Neural cell (in vitro differentiated cells): ENCODE measurements at regions not wholly inside any gene's neighbourhood (a gene's known extent, or its start where the extent isn't known, plus 50 kb on each side); places are given as distances from the start of the nearest gene placed in this dataset.
"Not testable (repeated sequence)": the region's sequence is repeated elsewhere in the genome, so short reads cannot be mapped to it uniquely, and the experiment has no call there.

ENCODE experiments used
- H2AFZ ChIP-seq: fragments of 200-600, 300-800 bp; sonication (generic), shearing (Covaris generic); 2 replicates; pipeline ENCODE4 v1.6.0; 2014; ENCODE audit warnings: low read depth, mild to moderate bottlenecking, antibody characterized with exemption, low read length, moderate library complexity
- H3F3A ChIP-seq: fragments of 200-600 bp; shearing (Covaris generic); 2 replicates; pipeline ENCODE4 v1.6.1; 2016; ENCODE audit warnings: mild to moderate bottlenecking, moderate library complexity, mixed read lengths, antibody characterized with exemption, low read length; ENCODE audit not compliant: insufficient read depth, poor library complexity, severe bottlenecking
- H3K27ac ChIP-seq: fragments of 200-600, 300-800 bp; sonication (generic), shearing (Covaris generic); 2 replicates; pipeline ENCODE4 v1.5.1; 2014; ENCODE audit warnings: mild to moderate bottlenecking, low read length, moderate library complexity
- H3K27me3 ChIP-seq: fragments of 300-800, 200-600 bp; sonication (generic), shearing (Covaris generic); 2 replicates; pipeline ENCODE4 v1.6.0; 2014; ENCODE audit warnings: mild to moderate bottlenecking, low read depth, low read length, moderate library complexity; ENCODE audit not compliant: insufficient read depth
- H3K36me3 ChIP-seq: fragments of 300-800, 200-600 bp; sonication (generic), shearing (Covaris generic); 2 replicates; pipeline ENCODE4 v1.5.1; 2014; ENCODE audit warnings: mild to moderate bottlenecking, antibody characterized with exemption, low read length, moderate library complexity; ENCODE audit not compliant: insufficient read depth
- H3K4me2 ChIP-seq: fragments of 300-800, 200-600 bp; sonication (generic), shearing (Covaris generic); 2 replicates; pipeline ENCODE4 v1.6.0; 2014; ENCODE audit warnings: mild to moderate bottlenecking, low read length
- H3K4me3 ChIP-seq: fragments of 300-800, 200-600 bp; sonication (generic), shearing (Covaris generic); 2 replicates; pipeline ENCODE4 v1.5.1; 2014; ENCODE audit warnings: mild to moderate bottlenecking, low read length, moderate library complexity
- H3K79me2 ChIP-seq: fragments of 200-600 bp; shearing (Covaris generic); replicated peaks from 2 replicates; pipeline ENCODE4 v1.6.0; 2014; ENCODE audit warnings: mild to moderate bottlenecking, low read length, moderate library complexity; ENCODE audit not compliant: insufficient read depth
- H3K9ac ChIP-seq: fragments of 300-800, 200-600 bp; sonication (generic), shearing (Covaris generic); 2 replicates; pipeline ENCODE4 v1.6.1; 2016; ENCODE audit warnings: mild to moderate bottlenecking, low read length, mixed read lengths
- H3K9me2 ChIP-seq: fragments of 200-600 bp; shearing (Covaris generic); 2 replicates; pipeline ENCODE4 v1.6.1; 2016; ENCODE audit warnings: mild to moderate bottlenecking, low read length, mixed read lengths; ENCODE audit not compliant: insufficient read depth
- H3K9me3 ChIP-seq: fragments of 200-600, 300-800 bp; sonication (generic), shearing (Covaris generic); 2 replicates; pipeline ENCODE4 v1.6.1; 2016; ENCODE audit warnings: mild to moderate bottlenecking, mixed run types, low read length, moderate library complexity, mixed read lengths
- H4K20me1 ChIP-seq: fragments of 200-600 bp; shearing (Covaris generic); 2 replicates; pipeline ENCODE4 v1.6.1; 2016; ENCODE audit warnings: mild to moderate bottlenecking, mixed run types; ENCODE audit not compliant: insufficient read depth
- EP300 ChIP-seq: fragments of 450-650 bp; conservative IDR thresholded peaks from 2 replicates; pipeline ENCODE4 v1.6.1; 2014; ENCODE audit warnings: antibody characterized with exemption, mild to moderate bottlenecking, moderate library complexity; ENCODE audit not compliant: poor library complexity, severe bottlenecking
- EZH2 ChIP-seq: fragments of 200-600, 300-800 bp; shearing (Covaris generic), sonication (generic); IDR thresholded peaks from 2 replicates; pipeline ENCODE4 v1.6.1; 2014; ENCODE audit warnings: antibody characterized with exemption, low read length, borderline replicate concordance, mild to moderate bottlenecking; ENCODE audit not compliant: insufficient read depth, poor library complexity, severe bottlenecking
- MXI1 ChIP-seq: fragments of 450-650 bp; conservative IDR thresholded peaks from 2 replicates; pipeline ENCODE4 v1.6.1; 2014; ENCODE audit warnings: antibody characterized with exemption, mild to moderate bottlenecking; ENCODE audit not compliant: poor library complexity, severe bottlenecking
- POLR2AphosphoS5 ChIP-seq: IDR thresholded peaks from 2 replicates; pipeline ENCODE4 v1.6.1; 2012
- RAD21 ChIP-seq: fragments of 450-650 bp; conservative IDR thresholded peaks from 2 replicates; pipeline ENCODE4 v1.6.1; 2014; ENCODE audit warnings: antibody characterized with exemption, mild to moderate bottlenecking, moderate library complexity
- REST ChIP-seq: IDR thresholded peaks from 2 replicates; pipeline ENCODE4 v1.6.1; 2012; ENCODE audit warnings: borderline replicate concordance
- SMC3 ChIP-seq: fragments of 450-650 bp; conservative IDR thresholded peaks from 2 replicates; pipeline ENCODE4 v1.6.1; 2014; ENCODE audit warnings: antibody characterized with exemption, mild to moderate bottlenecking, moderate library complexity; ENCODE audit not compliant: poor library complexity
- TAF1 ChIP-seq: IDR thresholded peaks from 2 replicates; pipeline ENCODE4 v1.6.1; 2012; ENCODE audit warnings: low read depth
- TF ChIP-seq, protein P1 (sequence below): fragments of 450-650 bp; IDR thresholded peaks from 2 replicates; pipeline ENCODE4 v1.5.1; 2014; ENCODE audit warnings: antibody characterized with exemption, mild to moderate bottlenecking, moderate library complexity; ENCODE audit not compliant: poor library complexity, severe bottlenecking

- Histone ChIP-seq H3K79me2 (no peaks in the 10 kb centered on the region), H3K4me2 (no peak overlapping the region), H3K9me2 (no peaks in the 10 kb centered on the region), H3K36me3 (no peaks in the 10 kb centered on the region), H3K27me3 (no peaks in the 10 kb centered on the region), H3K9me3 (no peaks in the 10 kb centered on the region), H3K4me3 (no peak overlapping the region), H3K27ac (no peak overlapping the region), H2AFZ (no peak overlapping the region), H3F3A (no peaks in the 10 kb centered on the region), H3K9ac (no peak overlapping the region), H4K20me1 (no peaks in the 10 kb centered on the region)
- no peak for TF ChIP-seq SMC3
- no peak for TF ChIP-seq MXI1
- TF ChIP-seq REST = no peak
- no peak for TF ChIP-seq EP300
- TF ChIP-seq EZH2 = no peak
- TF ChIP-seq POLR2AphosphoS5 = no peak
- TF ChIP-seq, protein P1, sequence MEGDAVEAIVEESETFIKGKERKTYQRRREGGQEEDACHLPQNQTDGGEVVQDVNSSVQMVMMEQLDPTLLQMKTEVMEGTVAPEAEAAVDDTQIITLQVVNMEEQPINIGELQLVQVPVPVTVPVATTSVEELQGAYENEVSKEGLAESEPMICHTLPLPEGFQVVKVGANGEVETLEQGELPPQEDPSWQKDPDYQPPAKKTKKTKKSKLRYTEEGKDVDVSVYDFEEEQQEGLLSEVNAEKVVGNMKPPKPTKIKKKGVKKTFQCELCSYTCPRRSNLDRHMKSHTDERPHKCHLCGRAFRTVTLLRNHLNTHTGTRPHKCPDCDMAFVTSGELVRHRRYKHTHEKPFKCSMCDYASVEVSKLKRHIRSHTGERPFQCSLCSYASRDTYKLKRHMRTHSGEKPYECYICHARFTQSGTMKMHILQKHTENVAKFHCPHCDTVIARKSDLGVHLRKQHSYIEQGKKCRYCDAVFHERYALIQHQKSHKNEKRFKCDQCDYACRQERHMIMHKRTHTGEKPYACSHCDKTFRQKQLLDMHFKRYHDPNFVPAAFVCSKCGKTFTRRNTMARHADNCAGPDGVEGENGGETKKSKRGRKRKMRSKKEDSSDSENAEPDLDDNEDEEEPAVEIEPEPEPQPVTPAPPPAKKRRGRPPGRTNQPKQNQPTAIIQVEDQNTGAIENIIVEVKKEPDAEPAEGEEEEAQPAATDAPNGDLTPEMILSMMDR = no peak
- no peak for TF ChIP-seq RAD21
- no peak for TF ChIP-seq TAF1
Measured at GRCh38 chrX:13377550-13377934, 57.7 kb upstream of the ATXN3L start.

DNA sequence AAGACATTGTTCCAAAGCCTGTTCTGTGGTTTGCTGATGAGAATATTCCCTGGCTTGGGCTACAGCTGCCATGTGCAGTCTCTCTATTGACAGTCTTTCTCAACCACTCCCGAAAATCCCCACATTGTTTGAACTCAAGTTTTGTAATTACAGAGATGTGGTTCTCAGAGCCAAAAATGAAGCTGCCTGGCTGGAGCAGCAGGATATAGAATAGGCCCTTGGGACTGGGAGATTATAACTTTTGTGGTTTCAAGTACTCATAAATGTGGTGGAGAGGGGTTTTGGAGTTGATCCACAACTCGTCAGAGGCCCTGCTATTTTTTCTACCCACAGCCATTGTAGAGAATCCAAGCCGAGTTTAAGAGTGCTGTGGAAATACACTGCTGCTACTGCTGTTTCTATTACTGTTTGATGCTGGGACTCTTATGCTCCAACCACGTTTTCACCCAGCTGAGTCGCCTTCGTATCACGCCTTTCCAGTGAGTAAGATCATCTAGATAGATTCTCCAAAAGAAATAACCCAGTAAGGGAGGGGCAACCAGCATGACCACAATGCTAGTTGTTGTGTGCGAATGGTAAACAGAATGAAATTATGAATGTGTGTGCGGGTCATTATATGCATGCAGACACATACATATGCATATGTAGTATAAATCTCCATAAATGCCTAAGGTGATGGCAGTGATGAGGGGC lies 57.1 kb upstream of the ATXN3L start:
- Histone ChIP-seq H3K4me3 (no peak overlapping the region), H3K4me2 (no peak overlapping the region), H3K9ac (no peak overlapping the region), H3K27me3 (no peaks in the 10 kb centered on the region), H3K9me3 (no peaks in the 10 kb centered on the region), H3K27ac (no peak overlapping the region), H3F3A (no peaks in the 10 kb centered on the region), H3K36me3 (no peaks in the 10 kb centered on the region), H4K20me1 (no peaks in the 10 kb centered on the region), H3K79me2 (no peaks in the 10 kb centered on the region), H3K9me2 (no peaks in the 10 kb centered on the region), H2AFZ (no peak overlapping the region)
- TF ChIP-seq, protein P1 = no peak

- not testable (repeated sequence) for H3K9me3 ChIP-seq, H3K4me3 ChIP-seq, H4K20me1 ChIP-seq, H3K9ac ChIP-seq, H3K36me3 ChIP-seq, H2AFZ ChIP-seq, H3K27ac ChIP-seq, H3F3A ChIP-seq, H3K9me2 ChIP-seq, H3K27me3 ChIP-seq, H3K4me2 ChIP-seq, H3K79me2 ChIP-seq
Measured at GRCh38 chrX:13375596-13375995, 55.7 kb upstream of the ATXN3L start.
